GM23338 (cell line): ENCODE measurements at regions not wholly inside any gene's neighbourhood (a gene's known extent, or its start where the extent isn't known, plus 50 kb on each side); places are given as distances from the start of the nearest gene placed in this dataset.

Experiments
- ATAC-seq: fragments of 200-7000 bp; cut with Tn5 transposase; 3 replicates; pipeline ENCODE4 v1.9.1; 2020
- DNase-seq: peaks from one replicate; pipeline ENCODE4 v3.0.0-alpha.2; 2015; ENCODE audit warnings: low spot score
- H2AFZ ChIP-seq: fragments of 200-600 bp; sonication (generic); 2 replicates; pipeline ENCODE4 v1.8.0; 2016; ENCODE audit warnings: antibody characterized with exemption, mild to moderate bottlenecking, moderate library complexity
- H3F3A ChIP-seq: fragments of 200-600 bp; sonication (generic); replicated peaks from 2 replicates; pipeline ENCODE4 v1.8.0; 2017; ENCODE audit warnings: antibody characterized with exemption, mixed run types, low read depth
- H3K27ac ChIP-seq: fragments of 200-600 bp; sonication (generic); 2 replicates; pipeline ENCODE4 v1.6.1; 2016; ENCODE audit warnings: low read depth
- H3K27me3 ChIP-seq: fragments of 200-600 bp; sonication (generic); 2 replicates; pipeline ENCODE4 v1.8.0; 2016; ENCODE audit warnings: mild to moderate bottlenecking, mixed run types, moderate library complexity; ENCODE audit not compliant: insufficient read depth
- H3K36me3 ChIP-seq: fragments of 200-600 bp; sonication (generic); 2 replicates; pipeline ENCODE4 v1.8.0; 2016; ENCODE audit warnings: mild to moderate bottlenecking; ENCODE audit not compliant: insufficient read depth
- H3K4me1 ChIP-seq: fragments of 200-600 bp; sonication (generic); 2 replicates; pipeline ENCODE4 v1.8.0; 2016; ENCODE audit warnings: mild to moderate bottlenecking, moderate library complexity; ENCODE audit not compliant: insufficient read depth
- H3K4me2 ChIP-seq: fragments of 200-600 bp; sonication (generic); 2 replicates; pipeline ENCODE4 v1.7.1; 2017; ENCODE audit warnings: mixed run types
- H3K4me3 ChIP-seq: fragments of 200-600 bp; sonication (generic); 2 replicates; pipeline ENCODE4 v1.6.1; 2016; ENCODE audit warnings: mixed run types
- H3K79me2 ChIP-seq: fragments of 200-600 bp; sonication (generic); replicated peaks from 2 replicates; pipeline ENCODE4 v1.8.0; 2017; ENCODE audit warnings: mild to moderate bottlenecking; ENCODE audit not compliant: insufficient read depth
- H3K9me2 ChIP-seq: fragments of 200-600 bp; sonication (generic); 2 replicates; pipeline ENCODE4 v1.8.0; 2017; ENCODE audit not compliant: insufficient read depth
- H4K20me1 ChIP-seq: fragments of 200-600 bp; sonication (generic); replicated peaks from 2 replicates; pipeline ENCODE4 v1.8.0; 2017; ENCODE audit warnings: mild to moderate bottlenecking; ENCODE audit not compliant: insufficient read depth
- H3K27ac Mint-ChIP-seq: 2 replicates; pipeline ENCODE4 v1.8.0; 2020; ENCODE audit warnings: inconsistent platforms, mild to moderate bottlenecking, moderate library complexity, mixed read lengths
- H3K27me3 Mint-ChIP-seq: 3 replicates; pipeline ENCODE4 v1.8.0; 2022; ENCODE audit warnings: low read depth, mild to moderate bottlenecking, moderate library complexity, mixed read lengths, inconsistent platforms; ENCODE audit not compliant: insufficient read depth, poor library complexity
- H3K36me3 Mint-ChIP-seq: 3 replicates; pipeline ENCODE4 v1.8.0; 2021; ENCODE audit warnings: low read depth, mild to moderate bottlenecking, inconsistent platforms, moderate library complexity, mixed read lengths
- H3K4me1 Mint-ChIP-seq: 3 replicates; pipeline ENCODE4 v1.8.0; 2020; ENCODE audit warnings: mild to moderate bottlenecking, inconsistent platforms, mixed read lengths
- H3K4me3 Mint-ChIP-seq: 3 replicates; pipeline ENCODE4 v1.8.0; 2021; ENCODE audit warnings: moderate library complexity, mild to moderate bottlenecking, inconsistent platforms, mixed read lengths
- H3K9me3 Mint-ChIP-seq: 3 replicates; pipeline ENCODE4 v1.8.0; 2020; ENCODE audit warnings: moderate library complexity, mild to moderate bottlenecking, inconsistent platforms, mixed read lengths
- CREB1 ChIP-seq: fragments of 250-450 bp; sonication (Bioruptor Pico); IDR thresholded peaks from 2 replicates; pipeline ENCODE4 v1.5.0; 2020; ENCODE audit warnings: low read depth, mild to moderate bottlenecking, moderate library complexity
- CTCF ChIP-seq, 2 experiments: fragments of 200-600 bp in 1 of 2; sonication (generic) in 1 of 2; conservative IDR thresholded peaks; 2 replicates each; pipeline versions ENCODE4 v1.5.1 to v1.6.1; 2016 to 2017; ENCODE audit warnings: antibody characterized with exemption in 2 of 2, low read depth in 2 of 2, mild to moderate bottlenecking in 2 of 2, moderate library complexity in 1 of 2
- ETS1 ChIP-seq: IDR thresholded peaks from 2 replicates; pipeline ENCODE4 v1.6.1; 2016; ENCODE audit warnings: antibody characterized with exemption
- EZH2 ChIP-seq: fragments of 200-600 bp; sonication (generic); IDR thresholded peaks from one replicate; pipeline ENCODE4 v1.8.0; 2017; ENCODE audit warnings: antibody characterized with exemption, mild to moderate bottlenecking, low read depth; ENCODE audit not compliant: unreplicated experiment
- EZH2phosphoT487 ChIP-seq: fragments of 200-600 bp; sonication (generic); IDR thresholded peaks from one replicate; pipeline ENCODE4 v1.8.1; 2018; ENCODE audit warnings: antibody characterized with exemption; ENCODE audit not compliant: unreplicated experiment
- JUNB ChIP-seq: IDR thresholded peaks from one replicate; pipeline ENCODE4 v1.6.1; 2016; ENCODE audit warnings: antibody characterized with exemption; ENCODE audit not compliant: unreplicated experiment
- NANOG ChIP-seq: IDR thresholded peaks from 2 replicates; pipeline ENCODE4 v1.6.1; 2016; ENCODE audit warnings: antibody characterized with exemption, borderline replicate concordance
- POLR2AphosphoS5 ChIP-seq: IDR thresholded peaks from 2 replicates; pipeline ENCODE4 v1.6.1; 2016; ENCODE audit warnings: antibody characterized with exemption, low read depth
- STAT1 ChIP-seq: IDR thresholded peaks from one replicate; pipeline ENCODE4 v1.6.1; 2016; ENCODE audit warnings: antibody characterized with exemption; ENCODE audit not compliant: unreplicated experiment
- ZNF114 ChIP-seq: fragments of 250-450 bp; sonication (Bioruptor Pico); IDR thresholded peaks from 2 replicates; pipeline ENCODE4 v1.5.0; 2020; ENCODE audit warnings: mild to moderate bottlenecking, moderate library complexity
- ZNF331 ChIP-seq: fragments of 250-450 bp; sonication (Bioruptor Pico); IDR thresholded peaks from 2 replicates; pipeline ENCODE4 v1.5.0; 2020; ENCODE audit warnings: low read depth, mild to moderate bottlenecking, moderate library complexity

- TF ChIP-seq CTCF (conservative IDR thresholded peaks at IDR 0.05; ENCODE audit: low read depth in 2 of 2) (no peak), ETS1 (no peak), CREB1 (CRISPR knock-in tag) (no peak), EZH2phosphoT487 (no peak), STAT1 (no peak), POLR2AphosphoS5 (no peak), JUNB (no peak), ZNF114 (CRISPR knock-in tag) (no peak)
These were observed 620.9 kb downstream of the ZWINT start (continued) for GRCh38 chr10:55740110-55740509.

GRCh38 chr10:55734112-55734511 is 626.9 kb downstream of the ZWINT start:
- H3K27me3 Mint-ChIP-seq, result peaks cover 3% of the 10 kb centered on the region

GRCh38 chr10:55704950-55705349 is 656.1 kb downstream of the ZWINT start:
- H3K27me3 Mint-ChIP-seq, result no peaks in the 10 kb centered on the region
- no peaks in the 10 kb centered on the region for H3K9me3 Mint-ChIP-seq
- Histone ChIP-seq H3K4me2 (no peak overlapping the region), H3K4me3 (no peak overlapping the region), H4K20me1 (no peaks in the 10 kb centered on the region), H3K9me2 (no peaks in the 10 kb centered on the region), H3K79me2 (no peaks in the 10 kb centered on the region), H3K27me3 (no peaks in the 10 kb centered on the region), H3F3A (no peaks in the 10 kb centered on the region), H3K4me1 (peaks cover 6% of the 10 kb centered on the region; the same call in 1 of the 2 replicates), H2AFZ (no peak overlapping the region), H3K36me3 (no peaks in the 10 kb centered on the region), H3K27ac (no peak overlapping the region)
- ATAC-seq (no peak), DNase-seq (no peak)
- no peak overlapping the region for H3K27ac Mint-ChIP-seq
- H3K4me1 Mint-ChIP-seq, result no peaks in the 10 kb centered on the region; the same call in 1 of the 3 replicates
- H3K4me3 Mint-ChIP-seq, result no peak overlapping the region
- no peaks in the 10 kb centered on the region for H3K36me3 Mint-ChIP-seq
- no peak for TF ChIP-seq CTCF (conservative IDR thresholded peaks at IDR 0.05; ENCODE audit: low read depth in 2 of 2)
- TF ChIP-seq ZNF114 (CRISPR knock-in tag), result no peak
- no peak for TF ChIP-seq STAT1
- TF ChIP-seq ETS1, result no peak
- TF ChIP-seq EZH2, result no peak
- no peak for TF ChIP-seq CREB1 (CRISPR knock-in tag)
- no peak for TF ChIP-seq JUNB
- TF ChIP-seq ZNF331 (CRISPR knock-in tag), result no peak
- no peak for TF ChIP-seq NANOG
- TF ChIP-seq EZH2phosphoT487, result no peak
- TF ChIP-seq POLR2AphosphoS5, result no peak

More at GRCh38 chr10:55734112-55734511, 626.9 kb downstream of the ZWINT start:
- ATAC-seq, result no peak
- DNase-seq, result no peak
- H3K9me2 ChIP-seq, result no peaks in the 10 kb centered on the region
- H3K4me3 Mint-ChIP-seq, result no peak overlapping the region
- H3K4me1 Mint-ChIP-seq, result peaks cover 7% of the 10 kb centered on the region
- no peaks in the 10 kb centered on the region for H4K20me1 ChIP-seq
- H3K9me3 Mint-ChIP-seq, result no peaks in the 10 kb centered on the region
- H3K27ac Mint-ChIP-seq, result no peak overlapping the region
- peaks cover 5% of the 10 kb centered on the region; the same call in 1 of the 2 replicates for H3K4me1 ChIP-seq
- no peak overlapping the region for H3K4me2 ChIP-seq
- H2AFZ ChIP-seq, result no peak overlapping the region
- TF ChIP-seq EZH2 (no peak), ETS1 (no peak)
- H3K27me3 ChIP-seq, result no peaks in the 10 kb centered on the region
- no peaks in the 10 kb centered on the region for H3K79me2 ChIP-seq
- H3K36me3 ChIP-seq, result no peaks in the 10 kb centered on the region
- no peaks in the 10 kb centered on the region for H3K36me3 Mint-ChIP-seq
- no peaks in the 10 kb centered on the region for H3F3A ChIP-seq
- no peak overlapping the region for H3K27ac ChIP-seq
- no peak overlapping the region for H3K4me3 ChIP-seq
